ENCODE measurements at regions not wholly inside any gene's neighbourhood (a gene's known extent, or its start where the extent isn't known, plus 50 kb on each side); places are given as distances from the start of the nearest gene placed in this dataset.

DNA sequence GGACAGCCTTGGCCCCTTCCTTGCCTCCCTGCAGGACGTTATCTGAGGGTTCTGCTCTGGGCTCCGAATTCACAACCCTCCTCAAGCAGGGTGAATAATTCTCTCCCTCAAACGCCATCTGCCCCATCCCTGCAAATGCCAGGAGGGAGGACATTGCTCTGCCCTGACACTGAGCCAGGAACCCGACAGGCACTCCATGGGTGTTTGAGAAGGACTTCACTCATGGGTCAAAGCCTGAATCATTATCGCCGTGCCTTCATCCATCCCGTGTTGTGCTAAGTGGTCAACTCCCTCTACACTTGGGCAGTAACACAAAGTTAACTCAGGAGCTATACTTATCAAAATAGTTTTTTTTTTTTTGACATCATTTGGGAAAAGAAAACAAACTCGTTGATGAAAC is 261.8 kb upstream of the IGF1R start:
- DNase-seq, result no peak
- Histone ChIP-seq H3F3A (ENCODE audit: low read length, unreplicated experiment) (no peaks in the 10 kb centered on the region), H3K4me2 (ENCODE audit: low read length) (no peak overlapping the region), H2AFZ (ENCODE audit: low read length) (no peak overlapping the region), H3K9ac (ENCODE audit: low read length) (no peak overlapping the region), H3K9me2 (replicated peaks; ENCODE audit: low read length) (no peaks in the 10 kb centered on the region), H3K27ac (ENCODE audit: low read length) (no peak overlapping the region), H3K9me3 (ENCODE audit: low read length) (no peaks in the 10 kb centered on the region), H3K4me1 (ENCODE audit: insufficient read depth, low read length) (no peaks in the 10 kb centered on the region), H3K27me3 (ENCODE audit: low read length) (peaks cover 76% of the 10 kb centered on the region), H4K20me1 (ENCODE audit: low read length) (no peaks in the 10 kb centered on the region), H3K36me3 (ENCODE audit: low read depth, low read length) (no peaks in the 10 kb centered on the region), H3K79me2 (ENCODE audit: low read length) (no peaks in the 10 kb centered on the region), H3K4me3 (ENCODE audit: low read length) (no peak overlapping the region)
- ChIA-PET CTCF (no interaction called here), POLR2A (ENCODE audit: unreplicated experiment) (no interaction called here)
- BruUV-seq (replicated peaks), result no TSS peak
- intact Hi-C loops (cut with micrococcal nuclease), result no loop called here
- ATAC-seq, result no peak
- TF ChIP-seq, protein P1, sequence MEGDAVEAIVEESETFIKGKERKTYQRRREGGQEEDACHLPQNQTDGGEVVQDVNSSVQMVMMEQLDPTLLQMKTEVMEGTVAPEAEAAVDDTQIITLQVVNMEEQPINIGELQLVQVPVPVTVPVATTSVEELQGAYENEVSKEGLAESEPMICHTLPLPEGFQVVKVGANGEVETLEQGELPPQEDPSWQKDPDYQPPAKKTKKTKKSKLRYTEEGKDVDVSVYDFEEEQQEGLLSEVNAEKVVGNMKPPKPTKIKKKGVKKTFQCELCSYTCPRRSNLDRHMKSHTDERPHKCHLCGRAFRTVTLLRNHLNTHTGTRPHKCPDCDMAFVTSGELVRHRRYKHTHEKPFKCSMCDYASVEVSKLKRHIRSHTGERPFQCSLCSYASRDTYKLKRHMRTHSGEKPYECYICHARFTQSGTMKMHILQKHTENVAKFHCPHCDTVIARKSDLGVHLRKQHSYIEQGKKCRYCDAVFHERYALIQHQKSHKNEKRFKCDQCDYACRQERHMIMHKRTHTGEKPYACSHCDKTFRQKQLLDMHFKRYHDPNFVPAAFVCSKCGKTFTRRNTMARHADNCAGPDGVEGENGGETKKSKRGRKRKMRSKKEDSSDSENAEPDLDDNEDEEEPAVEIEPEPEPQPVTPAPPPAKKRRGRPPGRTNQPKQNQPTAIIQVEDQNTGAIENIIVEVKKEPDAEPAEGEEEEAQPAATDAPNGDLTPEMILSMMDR (conservative IDR thresholded peaks at IDR 0.05; ENCODE audit: low read depth, low read length), result no peak
- TF ChIP-seq EZH2 (IDR thresholded peaks at IDR 0.05; ENCODE audit: low read length, unreplicated experiment), result no peak
- no peak for TF ChIP-seq EZH2phosphoT487 (IDR thresholded peaks at IDR 0.05; ENCODE audit: borderline replicate concordance, low read length)

DNA sequence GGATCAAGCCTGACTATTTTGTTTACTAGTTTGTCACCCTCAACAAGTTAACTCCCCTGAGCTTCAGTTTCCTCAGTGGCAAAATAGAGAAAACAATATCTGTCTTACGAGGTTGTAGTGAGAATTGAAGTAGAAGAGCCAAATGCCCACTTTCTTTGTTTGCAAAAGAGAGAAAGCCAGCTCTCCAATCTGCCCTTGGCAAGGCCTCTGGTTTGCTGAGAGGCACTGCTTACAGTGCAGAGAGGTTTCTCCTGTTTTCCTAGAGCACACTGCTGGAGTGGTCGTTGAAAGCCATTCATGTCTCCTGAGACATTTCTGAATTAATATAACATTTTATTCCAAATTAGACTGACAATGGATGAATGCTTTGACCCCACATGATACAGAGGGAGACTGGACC is 260.5 kb upstream of the IGF1R start:
- Histone ChIP-seq H3K27ac (ENCODE audit: low read length) (no peak overlapping the region), H3K36me3 (ENCODE audit: low read depth, low read length) (no peaks in the 10 kb centered on the region), H3K4me1 (ENCODE audit: insufficient read depth, low read length) (no peaks in the 10 kb centered on the region), H3K27me3 (ENCODE audit: low read length) (peaks cover 84% of the 10 kb centered on the region), H3K9me2 (replicated peaks; ENCODE audit: low read length) (no peaks in the 10 kb centered on the region), H2AFZ (ENCODE audit: low read length) (no peak overlapping the region), H3F3A (ENCODE audit: low read length, unreplicated experiment) (no peaks in the 10 kb centered on the region), H3K79me2 (ENCODE audit: low read length) (no peaks in the 10 kb centered on the region), H3K4me2 (ENCODE audit: low read length) (no peak overlapping the region), H3K9ac (ENCODE audit: low read length) (no peak overlapping the region), H3K9me3 (ENCODE audit: low read length) (no peaks in the 10 kb centered on the region), H4K20me1 (ENCODE audit: low read length) (no peaks in the 10 kb centered on the region), H3K4me3 (ENCODE audit: low read length) (no peak overlapping the region)
- TF ChIP-seq, protein P1 (conservative IDR thresholded peaks at IDR 0.05; ENCODE audit: low read depth, low read length), result no peak
- no peak for TF ChIP-seq EZH2 (IDR thresholded peaks at IDR 0.05; ENCODE audit: low read length, unreplicated experiment)
- TF ChIP-seq EZH2phosphoT487 (IDR thresholded peaks at IDR 0.05; ENCODE audit: borderline replicate concordance, low read length), result no peak
- BruUV-seq (replicated peaks), result no TSS peak
- no peak for DNase-seq
- intact Hi-C loops (cut with micrococcal nuclease), result no loop called here
- ATAC-seq, result no peak
- ChIA-PET CTCF (no interaction called here), POLR2A (ENCODE audit: unreplicated experiment) (no interaction called here)

DNA sequence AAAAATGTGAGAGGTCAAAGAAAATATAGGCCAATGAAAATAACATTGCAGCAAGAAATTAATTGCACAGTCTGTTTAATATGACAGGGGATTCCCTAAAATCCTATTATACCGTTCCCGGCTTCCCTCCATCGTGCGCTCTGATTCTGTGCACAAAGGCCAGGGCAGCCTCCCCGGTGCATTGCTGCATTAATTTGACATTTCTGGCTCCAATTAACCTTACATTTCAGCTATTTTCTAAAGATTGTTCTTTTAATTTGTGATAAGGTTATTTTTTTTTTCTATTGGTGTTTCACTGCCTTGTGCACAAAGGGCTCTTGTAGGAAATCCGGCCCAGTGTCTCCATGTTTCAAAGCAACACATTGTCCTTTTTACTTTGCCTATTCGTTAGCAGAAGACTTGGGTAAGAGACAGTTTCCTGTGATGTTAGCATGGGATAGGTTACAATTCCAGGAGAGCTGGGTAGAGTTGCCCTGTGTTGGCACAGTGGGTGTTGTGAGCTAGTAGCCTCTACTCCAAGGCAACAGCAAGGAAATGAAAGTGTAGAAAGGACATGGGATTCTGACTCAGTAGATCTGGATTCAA is 257.3 kb upstream of the IGF1R start:
- Histone ChIP-seq H3K9ac (ENCODE audit: low read length) (no peak overlapping the region), H3K4me3 (ENCODE audit: low read length) (no peak overlapping the region), H2AFZ (ENCODE audit: low read length) (no peak overlapping the region), H4K20me1 (ENCODE audit: low read length) (no peaks in the 10 kb centered on the region), H3K27me3 (ENCODE audit: low read length) (peaks cover 87% of the 10 kb centered on the region), H3K36me3 (ENCODE audit: low read depth, low read length) (no peaks in the 10 kb centered on the region), H3F3A (ENCODE audit: low read length, unreplicated experiment) (no peaks in the 10 kb centered on the region), H3K9me3 (ENCODE audit: low read length) (no peaks in the 10 kb centered on the region), H3K4me2 (ENCODE audit: low read length) (no peak overlapping the region), H3K9me2 (replicated peaks; ENCODE audit: low read length) (no peaks in the 10 kb centered on the region), H3K79me2 (ENCODE audit: low read length) (no peaks in the 10 kb centered on the region), H3K4me1 (ENCODE audit: insufficient read depth, low read length) (no peaks in the 10 kb centered on the region), H3K27ac (ENCODE audit: low read length) (no peak overlapping the region)
- ATAC-seq (no peak), DNase-seq (no peak)
- POLR2A ChIA-PET (ENCODE audit: unreplicated experiment), result no interaction called here
- BruUV-seq (replicated peaks), result no TSS peak
- TF ChIP-seq, protein P1 (conservative IDR thresholded peaks at IDR 0.05; ENCODE audit: low read depth, low read length), result no peak
- TF ChIP-seq EZH2 (IDR thresholded peaks at IDR 0.05; ENCODE audit: low read length, unreplicated experiment), result no peak
- no peak for TF ChIP-seq EZH2phosphoT487 (IDR thresholded peaks at IDR 0.05; ENCODE audit: borderline replicate concordance, low read length)
- CTCF ChIA-PET, result no interaction called here
- intact Hi-C loops (cut with micrococcal nuclease), result no loop called here
